ENCODE measurements at regions not wholly inside any gene's neighbourhood (a gene's known extent, or its start where the extent isn't known, plus 50 kb on each side); places are given as distances from the start of the nearest gene placed in this dataset.
A peak's percentile ranks its signal among the peaks of the same experiment; 100 is the strongest.
"Not testable (repeated sequence)": the region's sequence is repeated elsewhere in the genome, so short reads cannot be mapped to it uniquely, and the experiment has no call there.

DNA sequence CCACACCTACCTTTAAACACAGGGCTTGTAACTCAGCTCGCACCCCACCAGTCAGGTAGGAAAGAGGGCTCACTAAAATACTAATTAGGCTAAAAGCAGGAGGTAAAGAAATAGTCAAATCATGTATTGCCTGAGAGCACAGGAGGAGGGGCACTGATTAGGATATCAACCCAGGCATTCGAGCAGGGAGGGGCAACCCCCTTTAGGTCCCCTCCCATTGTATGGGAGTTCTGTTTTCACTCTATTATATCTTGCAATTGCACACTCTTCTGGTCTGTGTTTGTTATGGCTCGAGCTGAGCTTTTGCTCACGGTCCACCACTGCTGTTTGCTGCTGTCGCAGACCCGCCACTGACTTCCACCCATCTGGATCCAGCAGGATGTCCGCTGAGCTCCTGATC is 657.2 kb downstream of the PRIM2 start:
- in situ Hi-C loops (cut with MboI; ENCODE audit: low pct_unique_long_range_greater_than_20kb, low sequenced_read_pairs), result no loop called here
- DNase-seq, result no peak

DNA sequence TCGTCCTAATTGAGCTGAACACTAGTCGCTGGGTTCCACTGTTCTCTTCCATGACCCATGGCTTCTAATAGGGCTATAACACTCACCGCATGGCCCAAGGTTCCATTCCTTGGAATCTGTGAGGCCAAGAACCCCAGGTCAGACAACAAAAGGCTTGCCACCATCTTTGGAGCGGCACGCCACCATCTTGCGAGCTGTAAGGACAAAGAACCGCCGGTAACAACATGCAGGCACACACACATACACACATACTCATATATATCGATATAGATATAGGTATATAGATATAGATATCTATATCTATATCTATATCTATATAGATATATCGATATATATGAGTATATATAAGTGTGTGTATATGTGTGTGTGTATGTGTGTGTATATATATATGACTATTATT is 657.7 kb downstream of the PRIM2 start:
- in situ Hi-C loops (cut with MboI; ENCODE audit: low pct_unique_long_range_greater_than_20kb, low sequenced_read_pairs); DNase-seq: not testable (repeated sequence)

DNA sequence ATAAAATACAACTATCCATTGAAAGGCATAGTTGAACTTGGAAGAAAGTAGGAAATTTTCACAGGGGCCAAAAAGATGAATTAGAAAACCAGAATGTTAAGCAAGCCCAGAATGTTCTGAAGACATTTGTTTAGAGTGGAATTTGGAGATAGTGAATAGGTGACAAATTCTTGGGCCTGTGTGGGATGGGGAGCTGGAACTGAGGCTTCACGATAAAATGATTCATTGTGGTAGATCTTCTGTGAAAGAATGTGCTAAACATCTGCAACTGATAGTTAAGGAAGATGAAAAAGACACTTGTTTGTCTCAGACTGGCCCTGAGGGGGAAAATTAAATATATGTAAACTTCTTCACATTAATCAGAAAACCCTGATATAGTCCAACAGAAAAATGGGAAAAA is 658.9 kb downstream of the PRIM2 start:
- in situ Hi-C loops (cut with MboI; ENCODE audit: low pct_unique_long_range_greater_than_20kb, low sequenced_read_pairs); DNase-seq: not testable (repeated sequence)

DNA sequence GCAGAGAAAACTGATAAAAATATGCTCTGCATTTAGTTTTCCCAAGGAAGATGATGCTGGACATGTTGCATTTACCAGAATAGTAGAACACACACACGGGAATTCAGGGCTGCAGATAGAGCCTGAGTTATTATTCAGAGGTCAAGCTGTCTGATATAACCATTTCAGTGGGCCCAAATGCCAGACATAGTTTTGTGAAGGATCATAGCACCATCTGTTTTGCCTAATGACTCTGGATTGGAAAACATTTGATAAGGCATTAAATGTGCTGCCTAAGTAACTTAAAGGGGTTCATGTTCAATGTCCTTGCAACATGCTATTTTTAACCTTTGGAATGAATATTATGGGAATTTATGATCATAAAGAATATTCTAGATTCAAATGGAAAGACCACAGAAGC is 666.2 kb downstream of the PRIM2 start:
- in situ Hi-C loops (cut with MboI; ENCODE audit: low pct_unique_long_range_greater_than_20kb, low sequenced_read_pairs), result not testable (repeated sequence)

DNA sequence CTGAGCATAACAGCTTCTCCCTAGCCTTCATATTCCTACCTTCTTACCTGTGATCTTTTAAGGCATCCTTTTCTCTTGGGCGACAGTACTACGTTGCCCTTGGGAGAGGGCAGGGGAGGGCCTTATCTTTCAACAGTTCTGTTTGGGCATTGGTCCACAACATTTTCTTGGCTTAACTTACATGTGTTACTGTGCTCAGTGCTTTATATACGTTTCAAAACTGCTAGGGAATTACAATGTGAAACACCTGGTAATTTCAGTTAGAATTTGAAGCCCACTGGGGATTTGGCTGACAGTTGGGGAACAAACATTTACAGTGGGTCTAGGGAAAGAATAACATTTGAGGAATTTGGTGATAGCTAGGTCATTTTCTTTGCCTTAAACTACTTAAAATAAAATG is 667.1 kb downstream of the PRIM2 start:
- in situ Hi-C loops (cut with MboI; ENCODE audit: low pct_unique_long_range_greater_than_20kb, low sequenced_read_pairs); DNase-seq: not testable (repeated sequence)

More for the DNA sequence above, 666.2 kb downstream of the PRIM2 start:
- DNase-seq, result not testable (repeated sequence)

DNA sequence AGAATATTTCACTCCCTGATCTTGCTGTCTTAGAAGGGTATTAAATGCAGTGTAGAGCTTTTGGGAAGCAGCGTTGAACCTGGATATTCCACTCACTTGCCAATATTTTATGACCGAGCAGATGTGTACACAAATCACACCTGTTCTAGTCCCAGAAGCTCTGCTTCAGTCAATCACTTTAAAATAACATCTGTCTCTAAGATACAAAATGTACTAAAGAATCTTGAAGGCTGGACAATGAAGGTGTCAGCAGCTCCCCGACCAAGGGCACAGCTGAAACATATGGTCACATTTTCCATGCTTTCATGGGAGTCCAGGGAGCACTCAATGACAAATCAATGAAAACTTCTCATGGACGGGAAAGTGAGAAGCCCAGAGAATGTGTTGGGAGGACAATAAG is 668.3 kb downstream of the PRIM2 start:
- DNase-seq; in situ Hi-C loops (cut with MboI; ENCODE audit: low pct_unique_long_range_greater_than_20kb, low sequenced_read_pairs): not testable (repeated sequence)

DNA sequence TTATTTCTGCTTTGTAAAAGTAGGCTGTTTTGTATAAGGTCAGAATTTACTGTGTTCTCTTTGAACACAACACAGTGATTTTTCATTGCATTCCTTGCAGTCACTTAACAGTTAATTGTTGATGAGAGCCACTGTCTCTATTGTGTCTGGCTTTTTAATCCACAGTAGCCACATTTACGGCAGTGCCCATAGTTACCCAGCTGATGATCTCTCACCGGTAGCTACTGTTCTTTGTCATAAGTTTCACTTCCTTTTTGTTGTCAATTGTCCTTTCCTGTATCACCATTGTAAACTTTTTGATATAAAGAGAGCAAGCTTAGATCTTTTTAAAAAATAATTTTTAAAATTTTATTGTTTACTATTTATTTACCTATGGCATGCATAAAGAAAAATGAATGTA is 669.2 kb downstream of the PRIM2 start:
- DNase-seq; in situ Hi-C loops (cut with MboI; ENCODE audit: low pct_unique_long_range_greater_than_20kb, low sequenced_read_pairs): not testable (repeated sequence)

DNA sequence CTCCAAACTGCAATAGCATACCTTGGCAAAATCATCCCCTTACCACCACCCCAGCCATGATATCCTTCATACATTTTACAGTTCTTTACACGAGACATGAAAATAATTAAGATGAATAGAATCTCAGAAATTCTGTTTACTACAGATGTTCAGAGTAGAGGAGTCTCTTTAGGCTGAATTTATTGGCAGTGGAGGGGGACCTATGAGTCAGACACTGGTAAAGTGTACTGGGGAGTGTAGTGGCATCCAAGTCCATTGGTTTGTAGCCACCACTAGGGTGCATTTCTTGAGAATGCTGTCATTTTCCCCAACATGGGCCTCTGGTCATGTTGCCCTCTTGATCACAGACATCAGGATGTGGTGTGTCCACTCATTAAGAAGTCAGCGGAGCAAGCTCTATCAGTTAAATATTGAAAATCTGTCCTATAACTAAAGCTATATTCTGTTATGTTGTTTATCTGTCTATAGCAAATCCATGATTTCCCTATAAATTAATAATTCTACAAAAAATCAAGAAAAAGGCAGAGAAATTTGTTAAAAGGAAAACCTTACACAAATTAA is 672.2 kb downstream of the PRIM2 start:
- in situ Hi-C loops (cut with MboI; ENCODE audit: low pct_unique_long_range_greater_than_20kb, low sequenced_read_pairs); DNase-seq: not testable (repeated sequence)

DNA sequence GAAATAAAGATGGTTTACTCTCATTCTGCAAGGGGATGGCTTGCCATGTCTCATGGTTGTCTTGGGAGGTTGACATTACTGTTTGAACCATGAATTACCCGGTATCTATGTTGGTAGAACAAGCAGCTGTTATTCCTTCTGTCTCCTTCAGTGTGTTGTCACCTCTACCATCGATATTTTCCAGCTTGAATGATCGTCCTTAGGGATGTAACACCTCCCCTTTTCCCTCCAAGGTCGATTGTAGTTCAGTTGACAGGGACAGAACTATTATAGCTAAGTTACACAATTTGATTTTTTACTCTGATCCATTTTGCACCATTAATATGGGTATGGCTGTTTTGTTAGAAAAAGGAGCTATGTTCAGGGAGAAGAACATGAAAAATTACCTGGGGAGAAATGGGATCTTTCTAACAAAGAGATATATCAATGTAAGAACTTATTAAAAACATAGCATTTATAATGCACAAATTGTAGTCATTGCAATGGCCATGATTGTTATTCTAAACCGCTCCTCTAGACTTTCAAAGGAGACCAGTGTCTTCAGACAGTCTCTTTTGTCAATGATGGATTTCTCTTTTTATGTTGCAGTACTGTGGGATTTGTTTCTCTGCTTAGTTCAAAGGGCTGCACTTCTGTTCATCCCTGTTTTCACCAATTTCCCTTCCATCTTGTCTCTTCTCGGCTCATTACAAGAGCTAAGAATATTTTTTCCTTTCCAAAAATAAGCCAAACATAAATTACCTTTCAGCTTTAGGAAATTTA is 681.6 kb downstream of the PRIM2 start:
- DNase-seq; in situ Hi-C loops (cut with MboI; ENCODE audit: low pct_unique_long_range_greater_than_20kb, low sequenced_read_pairs): not testable (repeated sequence)

DNA sequence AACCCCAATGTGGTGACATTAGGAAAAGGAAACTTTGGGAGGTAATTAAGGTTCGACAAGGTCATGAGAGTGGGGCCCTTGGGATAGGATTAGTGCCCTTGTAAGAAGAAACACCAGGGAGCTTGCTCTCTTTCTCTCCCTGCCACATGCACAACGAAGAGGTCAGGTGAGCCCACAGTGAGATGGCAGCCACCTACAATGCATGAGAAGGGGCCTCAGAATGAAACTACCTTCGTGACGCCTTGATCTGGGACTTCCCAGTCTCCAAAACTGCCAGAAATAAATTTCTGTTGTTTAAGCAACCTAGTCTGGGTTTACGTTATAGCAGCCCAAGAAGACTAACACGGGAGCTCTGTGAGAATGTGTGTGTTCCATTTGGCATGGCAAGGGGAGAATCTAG is 682.8 kb downstream of the PRIM2 start:
- DNase-seq; in situ Hi-C loops (cut with MboI; ENCODE audit: low pct_unique_long_range_greater_than_20kb, low sequenced_read_pairs): not testable (repeated sequence)

DNA sequence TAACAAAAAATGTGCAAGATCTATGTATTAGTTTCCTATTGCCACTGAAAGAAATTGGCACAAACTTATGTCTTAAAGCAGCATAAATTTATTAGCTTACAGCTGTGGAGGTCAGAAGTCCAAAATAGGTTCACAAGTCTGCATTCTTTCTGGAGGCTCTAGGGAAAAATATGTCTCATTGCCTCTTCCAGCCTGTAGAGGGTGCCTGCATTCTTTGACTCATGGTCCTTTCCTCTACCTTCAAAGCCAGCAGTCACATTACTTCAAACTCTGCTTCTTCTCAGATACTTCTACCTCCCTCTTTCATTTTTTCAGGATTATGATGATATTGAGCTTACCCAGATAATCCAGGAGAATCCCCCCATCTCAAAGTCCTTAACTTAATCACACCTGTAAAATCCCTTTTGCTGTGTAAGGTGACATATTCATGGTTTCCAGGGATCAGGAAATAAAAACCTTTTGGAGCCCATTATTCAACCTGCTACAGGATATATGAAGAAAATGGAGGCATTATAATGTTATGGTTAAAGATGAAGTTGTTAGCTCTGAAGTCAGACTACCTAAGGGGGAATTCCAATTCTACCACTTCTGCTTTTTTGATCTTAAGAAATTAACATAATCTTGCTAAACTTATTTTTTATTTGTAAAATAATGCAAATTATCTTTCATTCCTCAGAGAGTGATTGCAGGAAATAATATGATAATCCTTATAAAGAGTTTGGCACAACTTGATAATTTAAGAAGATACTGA is 686.2 kb downstream of the PRIM2 start:
- in situ Hi-C loops (cut with MboI; ENCODE audit: low pct_unique_long_range_greater_than_20kb, low sequenced_read_pairs), result not testable (repeated sequence)

DNA sequence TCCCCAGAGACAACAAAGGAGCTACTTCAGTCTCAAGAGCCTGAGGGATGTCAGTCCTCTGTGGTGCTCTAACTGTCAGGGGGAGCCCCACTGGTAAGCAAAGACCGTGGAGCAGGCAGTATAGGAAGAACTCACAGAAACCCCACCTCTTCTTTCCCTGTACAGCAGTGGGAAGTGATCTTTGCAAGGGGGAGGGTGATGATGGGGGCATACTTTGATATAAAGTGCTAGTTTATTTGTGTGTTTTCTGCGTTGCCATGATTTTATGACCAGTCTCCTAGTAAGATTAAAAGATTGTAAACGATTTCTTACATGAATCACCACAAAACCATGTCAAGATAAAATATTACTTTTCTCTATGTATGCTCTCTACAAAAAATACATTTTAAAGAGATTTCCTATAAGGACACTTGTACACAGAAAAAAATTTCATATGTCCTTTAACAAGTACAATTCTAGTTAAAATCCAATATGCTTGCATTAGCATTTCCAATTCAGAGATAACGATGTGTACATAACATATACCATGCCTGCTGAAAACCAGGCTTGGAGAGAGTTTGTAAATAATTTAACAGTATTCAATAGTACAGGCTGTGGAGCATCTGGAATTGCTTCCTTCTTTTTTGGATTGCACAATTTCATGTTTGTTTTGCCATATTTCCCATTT is 690.0 kb downstream of the PRIM2 start:
- in situ Hi-C loops (cut with MboI; ENCODE audit: low pct_unique_long_range_greater_than_20kb, low sequenced_read_pairs); DNase-seq: not testable (repeated sequence)

More for the DNA sequence above, 686.2 kb downstream of the PRIM2 start:
- peak; percentile 23 for DNase-seq

DNA sequence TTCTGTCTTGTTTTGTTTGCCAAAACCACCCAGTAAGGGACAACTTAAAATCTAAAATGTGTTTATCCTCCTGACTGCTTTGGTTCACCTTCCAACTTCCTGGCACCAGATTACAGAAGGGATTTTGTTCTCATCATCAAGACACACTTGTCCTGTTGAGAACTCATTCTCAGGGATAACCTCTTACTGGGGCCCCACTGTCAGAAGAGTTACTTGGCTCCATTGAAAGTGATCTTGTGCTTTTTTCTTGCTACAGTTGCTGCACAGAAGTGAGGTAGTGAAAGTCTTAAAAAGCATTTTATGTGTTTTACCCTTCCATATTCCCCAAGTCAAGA is 690.5 kb downstream of the PRIM2 start:
- in situ Hi-C loops (cut with MboI; ENCODE audit: low pct_unique_long_range_greater_than_20kb, low sequenced_read_pairs); DNase-seq: not testable (repeated sequence)

DNA sequence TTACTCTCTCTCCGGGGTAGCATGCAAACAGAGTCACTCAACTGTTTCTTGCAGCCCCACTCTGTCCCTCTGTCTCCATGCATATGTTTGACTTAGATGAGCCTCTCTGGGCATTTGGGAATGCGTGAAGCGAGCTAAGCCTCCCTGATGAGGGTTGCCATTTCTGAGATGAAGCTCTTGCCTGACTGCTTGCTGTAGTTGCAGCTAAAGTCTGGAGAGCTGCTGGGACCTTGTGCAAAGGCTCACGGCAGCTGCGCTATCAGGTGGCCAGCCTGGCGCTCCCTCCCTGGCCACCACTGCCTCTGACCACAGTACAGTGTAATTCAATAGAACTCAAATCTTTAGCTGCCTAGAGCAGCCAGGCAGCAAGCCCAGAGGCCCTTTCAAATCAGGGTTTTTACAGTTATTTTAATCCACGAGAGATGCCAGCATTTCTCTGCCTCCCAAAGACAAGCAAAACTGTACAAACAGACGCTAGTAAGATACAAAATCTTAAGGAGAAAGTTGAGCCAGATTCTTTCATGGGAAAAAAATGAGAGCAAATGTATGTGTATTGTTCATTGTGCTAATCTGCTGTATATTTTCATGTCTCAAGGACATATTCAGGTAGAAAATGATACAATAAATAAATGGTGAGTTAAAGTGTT is 694.6 kb downstream of the PRIM2 start:
- in situ Hi-C loops (cut with MboI; ENCODE audit: low pct_unique_long_range_greater_than_20kb, low sequenced_read_pairs); DNase-seq: not testable (repeated sequence)

DNA sequence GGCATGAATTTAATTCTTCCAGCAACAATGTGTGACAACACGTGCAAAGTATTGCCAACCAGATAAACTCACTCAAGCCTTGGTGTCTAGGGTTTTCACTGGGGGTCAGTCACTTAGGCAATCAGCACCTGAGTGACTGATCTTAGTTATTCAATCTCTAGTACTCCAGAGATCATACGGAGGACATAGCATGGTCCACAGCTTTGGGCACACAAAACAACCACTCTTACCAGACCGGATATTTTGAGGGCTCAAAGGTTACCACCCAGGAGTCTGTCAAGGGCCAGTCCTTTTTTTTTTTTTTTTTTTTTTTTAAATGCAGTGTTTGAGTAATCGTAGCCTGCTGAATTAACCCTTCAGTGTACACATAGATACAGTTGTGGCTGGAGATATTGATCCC is 699.2 kb downstream of the PRIM2 start:
- DNase-seq; in situ Hi-C loops (cut with MboI; ENCODE audit: low pct_unique_long_range_greater_than_20kb, low sequenced_read_pairs): not testable (repeated sequence)

DNA sequence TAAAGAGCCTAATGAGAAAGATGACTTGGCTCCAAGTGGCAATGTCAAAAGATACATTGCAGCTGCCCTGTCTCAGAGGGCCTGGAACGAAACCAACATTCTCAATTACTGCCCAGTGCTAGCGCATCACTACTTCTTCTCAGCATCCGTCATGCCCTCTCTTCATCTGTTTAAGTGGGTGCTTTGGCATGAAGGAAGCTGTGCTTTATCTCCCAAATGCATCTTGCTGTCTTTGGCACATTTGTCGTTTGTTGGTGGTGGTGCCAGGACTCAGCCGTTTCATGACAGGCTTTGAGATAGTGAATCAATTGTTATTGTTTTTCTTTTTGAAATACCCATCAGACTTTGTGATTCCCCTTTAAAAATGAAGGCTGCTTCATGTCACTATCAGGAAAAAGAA is 710.8 kb downstream of the PRIM2 start:
- DNase-seq; in situ Hi-C loops (cut with MboI; ENCODE audit: low pct_unique_long_range_greater_than_20kb, low sequenced_read_pairs): not testable (repeated sequence)

DNA sequence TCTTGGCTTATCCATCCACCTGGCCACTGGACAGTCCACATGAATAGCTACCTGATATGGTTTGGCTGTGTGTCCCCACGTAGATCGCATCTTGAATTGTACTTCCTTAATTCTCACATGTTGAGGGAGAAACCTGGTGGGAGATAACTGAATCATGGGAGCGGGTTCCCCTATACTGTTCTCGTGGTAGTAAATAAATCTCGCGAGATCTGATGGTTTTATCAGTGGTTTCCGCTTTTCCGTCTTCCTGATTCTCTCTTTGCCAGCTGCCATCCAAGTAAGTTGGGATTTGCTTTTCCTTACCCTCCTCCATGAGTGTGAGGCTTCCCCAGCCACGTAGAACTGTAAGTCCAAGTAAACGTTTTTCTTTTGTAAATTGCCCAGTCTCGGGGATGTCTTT is 720.8 kb downstream of the PRIM2 start:
- in situ Hi-C loops (cut with MboI; ENCODE audit: low pct_unique_long_range_greater_than_20kb, low sequenced_read_pairs); DNase-seq: not testable (repeated sequence)

DNA sequence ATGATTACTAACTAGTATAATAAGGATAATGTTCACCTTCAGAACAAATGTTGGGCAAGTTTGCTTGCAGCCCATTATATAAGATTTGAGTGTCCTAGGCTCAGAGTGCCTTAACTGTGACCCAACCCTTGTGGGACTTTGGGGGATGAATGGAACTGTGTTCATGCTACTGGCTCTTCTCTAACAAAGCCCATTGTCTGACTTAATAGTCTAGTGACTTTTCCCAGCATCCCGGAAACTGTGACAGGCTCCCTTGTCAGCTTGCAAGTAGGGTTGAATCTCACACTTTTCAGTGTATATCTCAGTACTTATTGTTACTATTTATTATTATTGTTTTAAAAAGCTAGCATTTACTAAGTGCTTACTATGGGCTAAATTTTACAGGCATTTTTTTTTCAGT is 729.2 kb downstream of the PRIM2 start:
- in situ Hi-C loops (cut with MboI; ENCODE audit: low pct_unique_long_range_greater_than_20kb, low sequenced_read_pairs); DNase-seq: not testable (repeated sequence)

DNA sequence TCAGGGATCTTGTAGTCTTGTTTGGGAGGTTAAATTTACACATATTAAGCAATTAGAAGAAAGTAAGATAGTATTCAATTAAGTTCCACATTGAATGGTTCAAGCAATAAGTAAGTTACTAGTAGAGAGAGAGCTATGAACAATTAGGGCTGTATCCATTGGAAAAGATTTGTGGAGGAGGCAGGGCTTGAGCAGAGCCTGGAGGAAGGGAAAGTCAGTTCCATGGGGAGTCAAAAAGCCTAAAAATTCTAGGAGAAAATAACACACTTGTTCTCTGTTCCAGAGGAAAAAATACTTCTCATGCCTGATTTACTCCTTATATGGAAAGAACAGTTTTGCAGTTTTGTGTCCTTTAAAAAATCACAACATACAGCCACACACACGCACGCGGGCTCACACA is 730.0 kb downstream of the PRIM2 start:
- in situ Hi-C loops (cut with MboI; ENCODE audit: low pct_unique_long_range_greater_than_20kb, low sequenced_read_pairs); DNase-seq: not testable (repeated sequence)

All from KBM-7 (cell line).